DMS153 treated with DMSO at 0.1 percent for 48 hours (cell line): ENCODE measurements at regions not wholly inside any gene's neighbourhood (a gene's known extent, or its start where the extent isn't known, plus 50 kb on each side); places are given as distances from the start of the nearest gene placed in this dataset.
"Not testable (repeated sequence)": the region's sequence is repeated elsewhere in the genome, so short reads cannot be mapped to it uniquely, and the experiment has no call there.

Experiments
- DNase-seq: peaks from one replicate; lab custom pipeline; 2025; ENCODE audit not compliant: unreplicated experiment; lab: John Stamatoyannopoulos, UW

DNA sequence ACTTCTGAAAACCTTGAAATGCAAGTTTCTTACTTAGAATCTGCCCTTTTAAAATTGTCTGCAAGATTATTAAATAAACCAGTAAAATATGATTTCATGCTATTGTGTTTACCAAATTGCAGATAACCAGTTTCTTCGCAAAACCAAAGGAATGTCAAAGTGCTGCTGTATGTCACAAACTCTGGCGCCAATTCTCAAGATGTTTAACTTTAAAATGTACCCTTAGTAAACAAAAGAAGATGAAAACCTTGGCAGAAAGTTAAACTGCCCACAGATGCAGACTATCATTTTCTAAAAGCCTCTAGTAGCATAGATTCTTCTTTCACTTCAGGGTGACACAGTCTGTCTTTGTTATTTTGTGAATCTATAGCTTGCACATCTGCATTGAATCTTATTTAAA is 189.2 kb downstream of the SLITRK6 start:
- no peak for DNase-seq

GRCh38 chr13:85608255-85608829 is 190.9 kb downstream of the SLITRK6 start:
- DNase-seq, result no peak

GRCh38 chr13:85603735-85604134 is 195.5 kb downstream of the SLITRK6 start:
- DNase-seq, result no peak

DNA sequence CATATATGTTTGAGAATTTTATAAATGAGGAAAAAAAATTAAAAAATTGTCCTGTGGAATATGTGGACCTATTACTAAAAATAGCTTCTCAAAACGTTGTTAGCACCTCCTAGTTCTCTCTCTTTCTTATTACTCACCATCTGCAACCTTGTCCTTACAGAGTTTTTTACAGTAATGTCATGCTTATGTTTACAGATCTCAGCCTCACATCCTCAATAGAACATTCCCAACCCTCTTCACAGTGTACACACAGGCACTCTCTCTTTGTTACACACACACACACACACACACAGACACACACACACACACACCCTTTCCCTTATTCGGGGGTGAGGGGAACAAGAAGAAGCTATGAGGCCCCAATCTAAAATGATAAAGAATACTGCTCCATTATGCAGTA is 197.7 kb downstream of the SLITRK6 start:
- no peak for DNase-seq

DNA sequence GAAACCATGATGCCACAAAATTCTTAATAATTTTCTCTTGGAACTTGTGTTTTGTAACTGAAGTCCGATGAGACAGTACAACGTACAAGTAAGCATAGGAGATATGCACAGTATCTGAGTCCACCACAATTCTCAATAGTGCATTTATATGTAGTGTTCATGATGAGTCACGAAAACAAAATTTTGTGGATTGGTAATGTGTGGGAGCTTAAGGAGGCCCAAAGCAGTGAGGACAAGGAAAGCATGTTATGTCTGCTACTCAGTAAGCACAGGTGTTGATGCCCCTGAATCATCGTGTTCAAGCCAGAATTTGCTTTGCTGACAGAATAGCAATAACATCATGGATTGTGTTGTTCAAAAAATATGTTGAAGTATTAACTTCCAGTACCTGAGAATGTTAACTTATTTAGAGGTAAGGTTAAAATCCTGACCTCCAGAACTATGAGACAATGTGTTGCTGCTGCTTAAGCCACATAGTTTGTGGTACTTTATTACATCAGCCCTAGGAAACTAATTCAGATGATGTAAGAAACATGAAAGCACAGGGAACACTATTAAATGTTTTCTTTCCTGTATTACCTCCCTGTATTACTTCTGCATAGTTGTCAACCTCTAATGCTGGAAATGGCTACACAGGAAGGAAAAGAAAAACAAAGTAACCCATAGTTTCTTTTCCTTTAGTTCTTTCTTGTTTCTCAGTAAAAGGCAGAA is 201.3 kb downstream of the SLITRK6 start:
- DNase-seq, result no peak

DNA sequence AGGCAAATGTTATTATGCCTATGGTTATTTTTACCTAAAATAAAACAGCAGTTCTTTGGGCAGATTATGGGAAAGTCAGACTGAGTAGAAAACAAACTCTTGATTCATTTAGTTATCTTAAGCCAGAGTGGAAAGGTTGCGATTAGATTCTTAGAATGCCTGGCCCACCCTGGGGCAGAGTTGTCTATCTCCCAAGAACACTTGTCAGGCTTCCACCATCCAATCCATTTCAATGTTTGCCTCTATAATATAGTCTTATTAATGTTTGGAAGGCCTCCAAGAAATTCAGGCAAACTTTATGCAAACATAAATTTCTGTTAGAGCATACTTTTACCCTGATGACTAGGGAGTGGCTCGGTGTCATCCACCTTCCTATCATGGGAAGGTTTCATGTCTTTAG is 207.0 kb downstream of the SLITRK6 start:
- no peak for DNase-seq

- no peak for DNase-seq
These were observed 208.8 kb downstream of the SLITRK6 start for GRCh38 chr13:85590231-85590931.

- DNase-seq, result no peak
These were observed 210.2 kb downstream of the SLITRK6 start for GRCh38 chr13:85589021-85589420.

GRCh38 chr13:85588359-85588758 is 210.9 kb downstream of the SLITRK6 start:
- no peak for DNase-seq

GRCh38 chr13:85586856-85587255 is 212.4 kb downstream of the SLITRK6 start:
- DNase-seq, result no peak

DNA sequence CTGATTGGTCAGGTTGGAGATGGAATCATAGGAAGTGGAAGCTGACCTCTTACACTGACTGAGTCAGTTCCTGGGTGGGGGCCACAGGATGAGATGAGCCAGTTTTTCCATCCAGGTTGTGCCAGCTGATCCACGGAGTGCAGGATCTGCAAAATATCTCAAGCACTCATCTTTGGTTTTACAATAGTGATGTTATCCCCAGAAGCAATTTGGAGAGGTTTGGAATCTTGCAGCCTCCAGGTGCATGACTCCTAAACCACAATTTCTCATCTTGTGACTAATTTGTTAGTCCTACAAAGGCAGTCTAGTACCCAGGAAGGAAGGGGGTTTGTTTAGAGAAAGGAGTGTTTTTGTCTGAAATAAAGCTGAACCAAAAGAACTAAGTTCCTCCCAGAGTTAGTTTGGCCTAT is 212.8 kb downstream of the SLITRK6 start:
- DNase-seq, result no peak

DNA sequence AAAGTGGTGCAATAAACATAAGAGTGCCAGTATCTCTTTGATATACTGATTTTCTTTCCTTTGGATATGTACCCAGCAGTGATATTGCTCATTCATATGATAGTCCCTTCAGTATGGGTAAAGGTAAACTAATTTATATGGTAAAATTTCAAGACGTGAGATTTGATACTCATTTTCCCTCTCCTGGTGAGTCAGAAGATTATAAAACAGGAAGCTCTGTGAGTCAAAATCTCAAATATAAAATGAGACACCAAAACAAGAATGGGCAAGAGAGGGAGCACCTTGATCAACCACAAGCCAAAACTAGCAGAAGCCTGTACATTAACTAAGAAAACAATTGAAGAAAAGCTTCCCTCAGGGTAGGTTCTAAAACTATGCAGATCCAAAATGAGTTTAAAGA is 216.3 kb downstream of the SLITRK6 start:
- DNase-seq, result no peak

DNA sequence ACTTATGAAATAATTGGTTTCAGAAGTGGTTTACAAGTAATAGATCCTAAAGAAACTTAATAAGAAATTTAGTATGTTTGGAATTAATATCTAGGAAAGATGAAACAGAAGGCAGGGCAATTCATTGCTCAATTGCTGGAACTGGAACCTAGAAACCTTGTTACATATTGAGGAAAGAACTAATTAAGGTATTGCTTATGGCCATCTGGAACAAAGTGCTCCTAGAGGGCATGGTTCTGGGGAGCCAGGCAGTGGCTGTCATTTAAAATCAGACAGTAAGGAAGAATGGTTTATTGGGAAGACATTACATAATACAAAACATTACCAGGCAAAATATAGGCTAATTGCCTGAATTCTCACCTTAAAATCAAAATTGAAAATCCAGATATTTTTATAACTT is 224.1 kb downstream of the SLITRK6 start:
- DNase-seq, result no peak

DNA sequence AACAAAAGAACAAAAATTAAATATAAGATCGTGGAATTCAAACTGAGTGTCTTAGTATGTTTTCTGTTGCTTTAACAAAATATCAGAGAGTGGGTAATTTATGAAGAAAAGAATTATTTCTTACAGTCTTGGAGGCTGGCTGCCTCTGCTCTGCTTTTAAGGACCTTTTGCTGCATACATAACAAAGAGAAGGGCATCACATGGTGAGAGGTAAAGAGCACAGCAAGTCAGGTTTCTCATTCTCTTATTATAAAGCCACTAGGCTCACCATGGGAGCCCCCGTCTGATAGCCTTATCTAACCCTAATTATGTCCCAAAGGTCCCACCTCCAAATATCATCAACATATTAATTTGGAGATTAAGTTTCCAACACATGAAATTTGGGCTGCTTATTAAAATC is 231.3 kb downstream of the SLITRK6 start:
- no peak for DNase-seq

DNA sequence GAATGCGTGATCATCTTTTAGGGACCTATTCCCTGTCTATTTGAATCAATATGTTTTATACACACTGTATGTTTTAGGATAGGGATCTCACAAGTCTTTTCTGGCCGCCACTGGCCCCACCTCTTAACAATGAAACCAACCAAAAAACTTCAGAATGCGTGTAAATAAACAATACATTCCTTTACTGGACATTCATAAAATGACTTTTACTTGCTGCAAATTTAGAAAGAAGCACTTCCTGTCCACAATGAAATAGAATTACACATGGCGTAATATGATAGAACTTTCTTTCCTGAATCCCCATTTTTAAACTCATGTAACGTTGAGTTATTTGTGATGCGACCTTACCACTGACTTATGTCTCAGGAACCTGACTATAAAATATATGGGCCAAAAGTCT is 233.6 kb downstream of the SLITRK6 start:
- no peak for DNase-seq

DNA sequence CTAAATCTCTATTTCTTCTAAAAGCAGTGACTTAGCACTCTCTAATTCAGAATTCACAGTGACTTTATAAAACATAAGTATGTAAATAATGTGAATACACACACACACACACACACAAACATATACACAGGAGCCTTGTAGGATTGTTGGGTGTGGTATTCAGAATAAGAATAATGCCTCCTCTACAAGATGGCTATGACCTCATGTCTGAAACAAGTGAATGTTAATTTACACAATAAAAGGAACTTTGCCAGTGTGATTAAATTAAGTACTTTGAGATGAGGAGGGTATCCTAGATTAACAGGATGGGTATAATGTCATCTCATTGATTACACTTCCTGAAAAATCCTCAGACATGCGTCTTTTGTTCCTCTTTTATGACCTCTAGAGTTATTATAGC is 234.6 kb downstream of the SLITRK6 start:
- DNase-seq, result no peak

GRCh38 chr13:85562282-85562681 is 236.9 kb downstream of the SLITRK6 start:
- DNase-seq, result no peak

GRCh38 chr13:85557691-85558467 is 241.3 kb downstream of the SLITRK6 start:
- DNase-seq, result no peak

DNA sequence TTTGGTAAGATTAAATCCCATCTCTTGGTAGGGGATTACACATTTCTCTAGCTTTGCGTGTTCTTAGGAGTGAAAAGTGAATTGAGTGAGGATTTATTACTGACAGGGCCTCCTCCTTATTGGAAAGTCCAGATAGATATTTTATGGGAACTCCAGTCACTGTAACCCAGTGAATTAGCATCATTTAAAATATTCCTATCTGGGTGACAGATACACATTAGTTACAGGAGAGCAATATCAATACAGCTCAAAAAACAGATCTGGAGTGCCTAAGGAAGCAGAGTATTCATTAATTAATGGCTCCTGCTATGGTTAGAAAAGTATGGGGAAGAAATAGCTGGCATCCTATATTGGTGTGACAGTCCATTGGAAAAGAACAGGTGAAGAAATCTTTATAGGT is 248.2 kb downstream of the SLITRK6 start:
- DNase-seq, result no peak

DNA sequence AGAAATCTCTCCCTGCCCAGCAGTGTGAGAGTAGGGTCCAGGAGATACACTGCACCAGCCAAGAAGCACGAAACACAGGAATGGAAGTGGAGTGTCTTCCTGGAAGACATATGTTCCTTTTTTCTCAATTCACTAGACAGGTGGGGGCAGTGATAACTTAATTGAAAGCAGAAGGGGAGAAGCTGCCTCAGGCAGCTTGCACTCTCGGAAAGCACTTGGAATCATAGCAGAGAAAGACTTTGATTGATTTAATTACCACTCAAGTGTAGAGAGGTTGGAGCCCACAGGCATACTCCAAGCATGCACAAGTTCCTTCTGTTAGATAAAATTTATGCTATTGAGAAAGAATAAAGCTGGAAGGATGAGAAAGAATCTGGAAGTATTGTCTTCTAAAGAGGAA is 249.4 kb downstream of the SLITRK6 start:
- DNase-seq, result no peak

GRCh38 chr13:85548845-85549244 is 250.4 kb downstream of the SLITRK6 start:
- DNase-seq, result not testable (repeated sequence)

GRCh38 chr13:85545771-85546170 is 253.4 kb downstream of the SLITRK6 start:
- no peak for DNase-seq
